ENCODE measurements at regions not wholly inside any gene's neighbourhood (a gene's known extent, or its start where the extent isn't known, plus 50 kb on each side); places are given as distances from the start of the nearest gene placed in this dataset.

DNA sequence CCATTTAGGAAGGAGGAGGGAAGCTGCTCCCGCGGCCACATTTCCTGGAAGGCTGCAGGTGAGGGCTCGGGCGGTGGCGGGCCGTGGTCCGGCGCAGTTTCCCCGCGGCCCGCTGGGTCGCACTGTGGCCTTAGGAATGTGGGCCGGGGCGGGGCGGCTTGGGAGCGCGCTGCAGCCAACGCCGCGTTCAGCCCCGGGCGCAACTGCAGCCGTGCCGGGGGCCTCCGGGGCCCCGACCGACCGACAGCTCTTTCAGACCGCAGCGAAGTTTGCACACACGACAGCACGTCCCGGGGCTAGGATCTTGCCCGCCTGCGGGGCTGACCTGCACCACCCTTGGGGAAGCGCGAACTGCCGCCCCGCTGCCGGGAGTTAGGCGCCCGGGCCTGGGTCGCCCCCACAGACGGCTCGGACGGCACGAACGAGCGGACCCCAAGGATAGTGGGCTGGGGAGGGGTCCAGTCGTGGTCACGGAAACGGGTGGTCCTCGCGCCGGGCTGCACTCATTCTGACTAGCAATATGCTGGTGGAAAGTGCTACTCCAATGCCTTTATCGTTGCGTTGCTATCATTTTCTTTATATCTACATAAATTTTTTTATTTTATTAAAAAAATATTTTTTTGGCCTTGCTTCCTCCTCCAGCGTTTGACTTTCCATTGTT is 69.9 kb upstream of the DLX2 start:
- H4K8ac ChIP-seq (ENCODE audit: low read depth, low read length), result peak overlapping the region; percentile 31
- WGBS (ENCODE audit: extremely low coverage, insufficient coverage, insufficient read length), result no CpG with 5 or more reads among the region's 58 CpGs
- H3K4me2 ChIP-seq (ENCODE audit: low read length), result peak overlapping the region; percentile 78
- peak overlapping the region; percentile 66 for H2BK12ac ChIP-seq (ENCODE audit: low read length)
- peaks cover 2% of the 10 kb centered on the region in 2 experiments for H3K4me1 ChIP-seq (ENCODE audit: control insufficient read depth in 1 of 2, insufficient read depth in 2 of 2, low read length in 2 of 2)
- H3K23ac ChIP-seq (ENCODE audit: low read length), result no peak overlapping the region
- no peak overlapping the region for H2AK5ac ChIP-seq (ENCODE audit: low read length)
- peaks cover 1% of the 10 kb centered on the region for H3K79me2 ChIP-seq (ENCODE audit: control insufficient read depth, insufficient read depth, low read length, poor library complexity)
- peak; percentile 63 to 84 for DNase-seq
- no peaks in the 10 kb centered on the region for H3K27me3 ChIP-seq (ENCODE audit: insufficient read depth, low read length)
- peak overlapping the region; percentile 60 for H3K9ac ChIP-seq (ENCODE audit: low read length)
- no peak overlapping the region for H3K27ac ChIP-seq (ENCODE audit: low read depth, low read length)
- no peaks in the 10 kb centered on the region for H3K36me3 ChIP-seq (ENCODE audit: control insufficient read depth in 1 of 2, insufficient read depth in 2 of 2, low read length in 2 of 2)
- H3K9me3 ChIP-seq (ENCODE audit: insufficient read depth, low read depth, low read length), result no peaks in the 10 kb centered on the region
- peak overlapping the region; percentile 32 for H2BK5ac ChIP-seq (ENCODE audit: low read depth, low read length, poor library complexity)
- H4K12ac ChIP-seq (ENCODE audit: low read depth, low read length), result peak overlapping the region; percentile 69
- peak overlapping the region; percentile 31 for H3K18ac ChIP-seq (ENCODE audit: low read length)
- H3K79me1 ChIP-seq (ENCODE audit: low read length), result peaks cover 3% of the 10 kb centered on the region
- H3K4me3 ChIP-seq (ENCODE audit: low read depth, low read length), result peak overlapping the region; percentile 71
- peak overlapping the region; percentile 76 for H4K91ac ChIP-seq (ENCODE audit: low read depth, low read length)
- H2BK120ac ChIP-seq (ENCODE audit: insufficient read depth, low read length, poor library complexity), result peak overlapping the region; percentile 67
- H3K14ac ChIP-seq (ENCODE audit: low read length), result peak overlapping the region; percentile 83
- no peak overlapping the region for H3K4ac ChIP-seq (ENCODE audit: low read depth, low read length)
- peak overlapping the region; percentile 72 for H2AFZ ChIP-seq (ENCODE audit: insufficient read depth, low read length, poor library complexity)

DNA sequence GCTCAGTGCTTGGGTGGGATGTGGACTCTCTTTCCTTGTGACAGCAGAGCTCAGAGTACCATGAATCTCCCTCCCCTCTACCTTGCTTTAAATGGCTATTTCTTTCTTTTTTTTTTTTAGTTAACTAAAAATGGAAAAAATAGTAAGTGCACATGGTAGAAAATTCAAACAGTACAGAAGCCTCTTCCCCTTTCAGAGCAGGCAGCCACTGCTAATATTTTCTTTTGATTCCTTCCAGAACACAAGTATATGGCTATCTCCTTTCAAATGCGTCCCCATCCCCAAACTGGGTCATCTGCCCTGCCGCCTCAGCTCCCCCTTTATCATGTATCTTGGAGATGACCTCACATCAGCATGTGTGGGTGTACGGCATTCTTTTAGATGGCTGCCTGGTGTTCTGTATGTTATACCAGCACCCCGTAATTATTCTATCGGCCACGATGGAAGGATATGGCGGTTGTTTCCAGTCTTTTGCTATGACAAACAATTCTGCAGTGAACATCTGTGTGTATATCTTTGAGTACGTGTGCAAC is 70.5 kb upstream of the DLX2 start:
- H2BK120ac ChIP-seq (ENCODE audit: insufficient read depth, low read length, poor library complexity), result no peak overlapping the region
- H3K4me2 ChIP-seq (ENCODE audit: low read length), result no peak overlapping the region
- no peak overlapping the region for H3K4me3 ChIP-seq (ENCODE audit: low read depth, low read length)

DNA sequence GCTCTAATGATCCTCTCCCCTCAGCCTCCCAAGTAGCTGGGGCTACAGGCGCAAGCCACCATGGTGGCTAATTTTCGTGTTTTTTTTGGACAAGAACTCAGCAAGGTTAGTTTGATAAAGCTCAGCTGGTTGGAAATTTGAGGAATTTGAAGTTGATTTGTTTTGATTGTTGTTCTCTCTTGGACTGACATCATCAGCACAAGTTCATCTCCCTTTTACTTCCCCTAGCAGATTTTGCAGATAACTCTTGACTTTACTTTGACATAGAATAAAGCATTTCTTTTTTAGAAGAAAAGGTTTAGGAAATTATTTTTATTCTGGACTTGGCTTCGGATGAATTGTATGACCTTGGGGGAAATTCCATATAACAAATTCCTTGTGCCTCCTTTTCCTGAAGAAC is 74.9 kb upstream of the DLX2 start:
- no CpG with 5 or more reads among the region's 3 CpGs for WGBS (ENCODE audit: extremely low coverage, insufficient coverage, insufficient read length)
- no peaks in the 10 kb centered on the region for H3K9me3 ChIP-seq (ENCODE audit: insufficient read depth, low read depth, low read length)

More for the DNA sequence above, 70.5 kb upstream of the DLX2 start:
- Histone ChIP-seq H3K27ac (ENCODE audit: low read depth, low read length) (no peak overlapping the region), H3K79me1 (ENCODE audit: low read length) (peaks cover 3% of the 10 kb centered on the region), H3K4ac (ENCODE audit: low read depth, low read length) (no peak overlapping the region), H3K14ac (ENCODE audit: low read length) (no peak overlapping the region), H3K79me2 (ENCODE audit: control insufficient read depth, insufficient read depth, low read length, poor library complexity) (peaks cover 1% of the 10 kb centered on the region), H4K91ac (ENCODE audit: low read depth, low read length) (no peak overlapping the region), H2AFZ (ENCODE audit: insufficient read depth, low read length, poor library complexity) (no peak overlapping the region), H3K27me3 (ENCODE audit: insufficient read depth, low read length) (no peaks in the 10 kb centered on the region), H2BK5ac (ENCODE audit: low read depth, low read length, poor library complexity) (no peak overlapping the region), H4K12ac (ENCODE audit: low read depth, low read length) (no peak overlapping the region), H3K23ac (ENCODE audit: low read length) (no peak overlapping the region), H3K9ac (ENCODE audit: low read length) (no peak overlapping the region), H3K4me1 (ENCODE audit: control insufficient read depth in 1 of 2, insufficient read depth in 2 of 2, low read length in 2 of 2) (peaks cover 2% of the 10 kb centered on the region in 2 experiments), H3K9me3 (ENCODE audit: insufficient read depth, low read depth, low read length) (no peaks in the 10 kb centered on the region), H2AK5ac (ENCODE audit: low read length) (no peak overlapping the region), H2BK12ac (ENCODE audit: low read length) (no peak overlapping the region), H4K8ac (ENCODE audit: low read depth, low read length) (no peak overlapping the region), H3K18ac (ENCODE audit: low read length) (no peak overlapping the region), H3K36me3 (ENCODE audit: control insufficient read depth in 1 of 2, insufficient read depth in 2 of 2, low read length in 2 of 2) (no peaks in the 10 kb centered on the region)
- no peak for DNase-seq
- whole genome bisulfite sequencing (ENCODE audit: extremely low coverage, insufficient coverage, insufficient read length), result no CpG with 5 or more reads among the region's 8 CpGs

DNA sequence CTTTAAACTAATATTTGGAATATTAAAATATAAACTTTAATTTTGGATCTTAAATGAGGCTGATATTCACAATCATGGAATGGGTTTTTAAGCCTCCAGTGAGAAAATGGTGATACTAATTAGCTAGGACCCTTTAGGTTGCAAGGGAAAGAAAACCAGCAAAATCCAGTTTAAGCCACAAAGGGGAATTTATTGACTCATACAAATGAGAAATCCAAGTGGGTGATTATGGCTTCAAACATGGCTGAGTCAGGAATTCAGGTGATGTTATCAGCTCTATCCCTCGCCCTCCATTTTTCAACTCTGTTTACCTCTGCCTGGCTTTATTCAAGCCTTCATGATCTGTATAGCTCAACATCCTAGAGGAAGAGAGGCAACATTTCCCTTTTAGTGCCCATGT is 75.3 kb upstream of the DLX2 start:
- H3K79me1 ChIP-seq (ENCODE audit: low read length), result no peaks in the 10 kb centered on the region
- H4K8ac ChIP-seq (ENCODE audit: low read depth, low read length), result no peak overlapping the region
- H3K4me3 ChIP-seq (ENCODE audit: low read depth, low read length), result no peak overlapping the region
- no peak overlapping the region for H3K4ac ChIP-seq (ENCODE audit: low read depth, low read length)
- no peaks in the 10 kb centered on the region for H3K79me2 ChIP-seq (ENCODE audit: control insufficient read depth, insufficient read depth, low read length, poor library complexity)
- H3K9me3 ChIP-seq (ENCODE audit: insufficient read depth, low read depth, low read length), result no peaks in the 10 kb centered on the region
- H4K12ac ChIP-seq (ENCODE audit: low read depth, low read length), result no peak overlapping the region
- no peak overlapping the region for H3K14ac ChIP-seq (ENCODE audit: low read length)
- H3K4me1 ChIP-seq (ENCODE audit: control insufficient read depth in 1 of 2, insufficient read depth in 2 of 2, low read length in 2 of 2), result peaks cover 0 to 2% of the 10 kb centered on the region in 2 experiments
- H3K27me3 ChIP-seq (ENCODE audit: insufficient read depth, low read length), result no peaks in the 10 kb centered on the region
- H3K23ac ChIP-seq (ENCODE audit: low read length), result no peak overlapping the region
- peak in 1 of 2 donors; percentile 48 for DNase-seq
- no peak overlapping the region for H2AFZ ChIP-seq (ENCODE audit: insufficient read depth, low read length, poor library complexity)
- H3K9ac ChIP-seq (ENCODE audit: low read length), result no peak overlapping the region
- H3K4me2 ChIP-seq (ENCODE audit: low read length), result no peak overlapping the region
- no peak overlapping the region for H2BK5ac ChIP-seq (ENCODE audit: low read depth, low read length, poor library complexity)
- no CpG with 5 or more reads among the region's 1 CpG for WGBS (ENCODE audit: extremely low coverage, insufficient coverage, insufficient read length)
- no peak overlapping the region for H2AK5ac ChIP-seq (ENCODE audit: low read length)
- no peak overlapping the region for H3K27ac ChIP-seq (ENCODE audit: low read depth, low read length)
- no peak overlapping the region for H2BK12ac ChIP-seq (ENCODE audit: low read length)
- H4K91ac ChIP-seq (ENCODE audit: low read depth, low read length), result no peak overlapping the region
- no peak overlapping the region for H3K18ac ChIP-seq (ENCODE audit: low read length)
- no peak overlapping the region for H2BK120ac ChIP-seq (ENCODE audit: insufficient read depth, low read length, poor library complexity)
- peaks cover 0 to 2% of the 10 kb centered on the region in 2 experiments for H3K36me3 ChIP-seq (ENCODE audit: control insufficient read depth in 1 of 2, insufficient read depth in 2 of 2, low read length in 2 of 2)

More for the DNA sequence above, 74.9 kb upstream of the DLX2 start:
- H3K4ac ChIP-seq (ENCODE audit: low read depth, low read length), result no peak overlapping the region
- no peaks in the 10 kb centered on the region for H3K36me3 ChIP-seq (ENCODE audit: control insufficient read depth in 1 of 2, insufficient read depth in 2 of 2, low read length in 2 of 2)
- H2AK5ac ChIP-seq (ENCODE audit: low read length), result no peak overlapping the region
- H4K91ac ChIP-seq (ENCODE audit: low read depth, low read length), result no peak overlapping the region
- H3K27me3 ChIP-seq (ENCODE audit: insufficient read depth, low read length), result no peaks in the 10 kb centered on the region
- H3K18ac ChIP-seq (ENCODE audit: low read length), result no peak overlapping the region
- H3K4me1 ChIP-seq (ENCODE audit: control insufficient read depth in 1 of 2, insufficient read depth in 2 of 2, low read length in 2 of 2), result peaks cover 0 to 2% of the 10 kb centered on the region in 2 experiments
- no peak overlapping the region for H3K4me3 ChIP-seq (ENCODE audit: low read depth, low read length)
- H2BK12ac ChIP-seq (ENCODE audit: low read length), result peak overlapping the region; percentile 62
- H3K79me2 ChIP-seq (ENCODE audit: control insufficient read depth, insufficient read depth, low read length, poor library complexity), result peaks cover 1% of the 10 kb centered on the region
- no peak for DNase-seq
- H3K14ac ChIP-seq (ENCODE audit: low read length), result no peak overlapping the region
- no peak overlapping the region for H3K27ac ChIP-seq (ENCODE audit: low read depth, low read length)
- no peak overlapping the region for H2BK5ac ChIP-seq (ENCODE audit: low read depth, low read length, poor library complexity)
- no peak overlapping the region for H2BK120ac ChIP-seq (ENCODE audit: insufficient read depth, low read length, poor library complexity)
- no peak overlapping the region for H3K9ac ChIP-seq (ENCODE audit: low read length)
- H4K8ac ChIP-seq (ENCODE audit: low read depth, low read length), result no peak overlapping the region
- H3K4me2 ChIP-seq (ENCODE audit: low read length), result no peak overlapping the region
- peaks cover 3% of the 10 kb centered on the region for H3K79me1 ChIP-seq (ENCODE audit: low read length)
- no peak overlapping the region for H3K23ac ChIP-seq (ENCODE audit: low read length)
- no peak overlapping the region for H4K12ac ChIP-seq (ENCODE audit: low read depth, low read length)
- no peak overlapping the region for H2AFZ ChIP-seq (ENCODE audit: insufficient read depth, low read length, poor library complexity)
